Aorta (tissue), 5 donors: ENCODE measurements at regions not wholly inside any gene's neighbourhood (a gene's known extent, or its start where the extent isn't known, plus 50 kb on each side); places are given as distances from the start of the nearest gene placed in this dataset.

ENCODE experiments used
- ATAC-seq: fragments of 200-7000 bp; cut with Tn5 transposase; one replicate; pipeline ENCODE4 v1.9.1; 2022; ENCODE audit warnings: moderate library complexity; ENCODE audit not compliant: low FRiP score
- DNase-seq, 2 donors: peaks; one replicate each; pipeline ENCODE4 v3.0.0-alpha.2; 2020
- H3K27ac ChIP-seq, 2 donors: one replicate each; pipeline ENCODE4 v1.5.1; 2013; ENCODE audit warnings: low read length in 2 of 2, mild to moderate bottlenecking in 2 of 2, moderate library complexity in 2 of 2, control low read depth in 1 of 2, inconsistent platforms in 1 of 2, low read depth in 1 of 2
- H3K27me3 ChIP-seq, 2 donors: one replicate each; pipeline ENCODE4 v1.6.1; 2013; ENCODE audit warnings: control low read depth in 1 of 2, low read length in 1 of 2, mild to moderate bottlenecking in 1 of 2, moderate library complexity in 1 of 2; ENCODE audit not compliant: insufficient read depth in 2 of 2, control insufficient read depth in 1 of 2
- H3K36me3 ChIP-seq, 2 donors: one replicate each; pipeline ENCODE4 v1.6.1; 2013; ENCODE audit warnings: control low read depth in 1 of 2, low read length in 1 of 2, mild to moderate bottlenecking in 1 of 2; ENCODE audit not compliant: insufficient read depth in 2 of 2, control insufficient read depth in 1 of 2
- H3K4me1 ChIP-seq, 2 donors: one replicate each; pipeline ENCODE4 v1.6.1; 2013; ENCODE audit warnings: low read length in 2 of 2, control low read depth in 1 of 2, mild to moderate bottlenecking in 1 of 2, moderate library complexity in 1 of 2; ENCODE audit not compliant: insufficient read depth in 2 of 2, control insufficient read depth in 1 of 2
- H3K4me3 ChIP-seq, 2 donors: one replicate each; pipeline ENCODE4 v1.5.1; 2013; ENCODE audit warnings: low read length in 2 of 2, control low read depth in 1 of 2, mild to moderate bottlenecking in 1 of 2
- H3K9me3 ChIP-seq: one replicate; pipeline ENCODE4 v1.6.1; 2013; ENCODE audit warnings: mild to moderate bottlenecking, low read length; ENCODE audit not compliant: control insufficient read depth
- WGBS, 2 donors: extraction: QIAGEN DNeasy Blood & Tissue Kit; methylation state at CpG; one replicate each; pipeline ENCODE4 v1.1.7; 2013; 5-methylcytosine and 5-hydroxymethylcytosine counted together
- intact Hi-C, 2 donors: fragments of 100-400 bp; cut with DNase I; formaldehyde crosslinking; loops; one replicate each; pipeline versions ENCODE4 v1.14.2 to v1.15.0; 2022
- donor health status: healthy with polysubstance abuse.
- donor health status: Bipolar disorder and iron deficiency.
- donor health status: DM: no; HTN: no; CAD: no.
- donor health status: DM: no; HTN: no; CAD: no.
- donor health status: DM: yes; HTN: yes; CAD: no.

DNA sequence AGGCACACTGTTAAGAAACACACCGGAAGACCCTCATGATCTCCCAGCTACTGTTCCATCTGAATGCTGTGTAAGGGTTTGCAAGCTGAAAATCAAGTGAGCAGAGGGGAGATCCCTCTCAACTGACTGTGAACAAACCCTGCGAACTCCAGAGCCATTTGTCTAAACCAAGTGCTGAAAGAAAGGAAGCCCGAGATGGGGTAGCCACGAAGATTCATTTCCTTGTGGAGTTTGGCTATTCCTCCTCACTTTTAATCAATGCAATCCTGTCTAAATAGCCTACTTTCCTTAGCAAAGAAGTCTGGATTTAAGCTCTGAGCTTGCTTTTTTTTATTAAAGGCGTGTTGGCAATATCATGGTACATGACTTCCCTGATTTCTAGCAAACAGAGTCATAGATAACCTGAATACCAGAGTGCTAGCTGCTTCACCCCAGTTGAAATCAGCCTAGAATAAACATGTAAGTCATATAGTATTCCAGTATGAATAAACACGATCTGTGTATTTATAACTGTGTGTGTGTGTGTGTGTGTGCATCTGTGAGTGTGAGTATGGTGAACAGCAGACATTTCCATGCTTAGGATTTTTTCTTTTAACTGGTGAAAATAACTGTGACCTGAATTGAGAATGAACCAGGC lies 365.2 kb downstream of the ZNF521 start:
- H3K27me3 ChIP-seq = no peaks in the 10 kb centered on the region
- ATAC-seq (no peak), DNase-seq (no peak)
- H3K9me3 ChIP-seq = no peaks in the 10 kb centered on the region
- WGBS, 2 donors = 44 to 56% methylated on average over 6 of the region's 6 CpGs
- no peaks in the 10 kb centered on the region for H3K4me1 ChIP-seq
- no peaks in the 10 kb centered on the region for H3K36me3 ChIP-seq
- no peak overlapping the region for H3K4me3 ChIP-seq
- intact Hi-C loops = no loop called here
- no peak overlapping the region for H3K27ac ChIP-seq

DNA sequence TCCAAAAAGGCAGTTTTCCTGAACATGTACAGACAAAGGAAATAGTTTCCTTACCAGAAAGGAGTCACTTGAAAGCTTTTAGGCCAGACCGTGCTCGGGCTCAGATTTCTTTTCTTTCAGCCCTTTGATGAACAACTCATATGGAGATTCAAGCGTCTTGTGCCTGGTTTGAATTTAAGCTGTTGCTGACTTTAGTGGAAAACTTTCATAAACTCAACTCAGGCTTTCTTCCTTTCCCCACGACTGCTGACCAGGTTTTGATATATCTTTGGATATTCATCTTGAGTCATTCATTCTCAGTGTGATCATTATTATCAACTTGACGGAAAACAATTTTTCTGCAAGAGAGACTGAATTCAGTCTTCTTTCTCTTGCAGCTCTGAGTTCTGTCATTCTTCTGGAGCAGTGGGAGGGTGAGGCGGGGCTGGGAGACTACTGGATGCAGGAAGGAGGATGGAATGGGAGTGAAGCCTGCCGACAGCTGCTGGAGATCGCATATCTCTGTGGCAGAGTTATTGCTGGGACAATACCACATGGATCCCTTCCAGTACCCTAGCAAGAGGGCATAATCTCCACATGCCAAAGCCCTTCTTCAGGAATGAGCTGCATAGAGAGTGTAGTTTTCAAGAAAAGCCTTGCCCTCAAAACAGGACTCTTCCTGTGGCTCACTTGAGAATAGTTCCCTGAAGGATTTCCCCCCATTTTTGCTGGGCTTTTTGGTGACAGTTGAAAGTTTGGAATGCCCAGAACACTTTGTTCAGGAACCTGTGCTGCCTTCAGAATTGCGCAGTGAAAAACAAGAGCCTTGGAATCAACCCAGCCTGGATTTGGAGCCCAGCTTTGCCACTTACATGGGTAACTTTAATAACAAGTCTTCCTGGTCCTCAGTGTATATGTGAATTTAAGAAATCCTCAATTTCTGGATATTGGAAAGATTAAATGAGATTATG lies 364.4 kb downstream of the ZNF521 start:
- no peaks in the 10 kb centered on the region for H3K36me3 ChIP-seq
- no peaks in the 10 kb centered on the region for H3K9me3 ChIP-seq
- ATAC-seq (no peak), DNase-seq (no peak)
- H3K4me3 ChIP-seq = no peak overlapping the region
- H3K27ac ChIP-seq = no peak overlapping the region
- 29 to 36% methylated on average over 9 of the region's 9 CpGs for WGBS, 2 donors
- intact Hi-C loops = no loop called here
- H3K27me3 ChIP-seq = no peaks in the 10 kb centered on the region
- H3K4me1 ChIP-seq = no peaks in the 10 kb centered on the region

DNA sequence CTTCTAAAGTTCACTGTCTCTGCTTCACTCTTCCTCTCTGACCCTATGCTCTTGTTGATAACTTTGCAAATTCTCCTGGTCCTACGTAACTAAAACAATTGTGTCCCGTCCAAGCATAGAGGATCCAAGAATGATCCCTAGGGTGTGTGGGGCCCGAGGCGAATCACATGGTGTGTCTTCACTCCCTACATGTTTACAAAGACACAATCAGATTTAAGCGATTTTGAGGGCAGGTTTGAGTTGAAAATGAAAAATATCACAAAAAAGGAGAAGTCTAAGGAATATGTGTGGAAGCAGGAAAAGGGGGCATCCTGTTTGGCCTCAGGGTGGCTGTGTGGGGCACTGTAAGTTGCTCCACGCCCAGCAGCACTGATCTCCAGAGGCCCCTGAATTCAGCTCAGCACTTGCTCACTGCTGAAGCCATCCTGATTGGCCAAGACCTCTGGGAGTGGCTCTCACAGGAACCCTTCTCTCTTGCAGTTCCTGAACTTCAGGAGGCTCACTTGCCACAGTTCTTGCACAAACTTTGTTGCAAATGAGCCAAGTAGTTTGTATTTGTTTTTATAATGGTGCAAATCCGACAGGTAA lies 363.6 kb downstream of the ZNF521 start:
- H3K9me3 ChIP-seq = no peaks in the 10 kb centered on the region
- no peak overlapping the region for H3K27ac ChIP-seq
- H3K36me3 ChIP-seq = no peaks in the 10 kb centered on the region
- ATAC-seq = no peak
- no peaks in the 10 kb centered on the region for H3K4me1 ChIP-seq
- H3K4me3 ChIP-seq = no peak overlapping the region
- intact Hi-C loops = no loop called here
- WGBS, 2 donors = 65 to 74% methylated on average over 7 of the region's 7 CpGs
- DNase-seq = no peak
- no peaks in the 10 kb centered on the region for H3K27me3 ChIP-seq

DNA sequence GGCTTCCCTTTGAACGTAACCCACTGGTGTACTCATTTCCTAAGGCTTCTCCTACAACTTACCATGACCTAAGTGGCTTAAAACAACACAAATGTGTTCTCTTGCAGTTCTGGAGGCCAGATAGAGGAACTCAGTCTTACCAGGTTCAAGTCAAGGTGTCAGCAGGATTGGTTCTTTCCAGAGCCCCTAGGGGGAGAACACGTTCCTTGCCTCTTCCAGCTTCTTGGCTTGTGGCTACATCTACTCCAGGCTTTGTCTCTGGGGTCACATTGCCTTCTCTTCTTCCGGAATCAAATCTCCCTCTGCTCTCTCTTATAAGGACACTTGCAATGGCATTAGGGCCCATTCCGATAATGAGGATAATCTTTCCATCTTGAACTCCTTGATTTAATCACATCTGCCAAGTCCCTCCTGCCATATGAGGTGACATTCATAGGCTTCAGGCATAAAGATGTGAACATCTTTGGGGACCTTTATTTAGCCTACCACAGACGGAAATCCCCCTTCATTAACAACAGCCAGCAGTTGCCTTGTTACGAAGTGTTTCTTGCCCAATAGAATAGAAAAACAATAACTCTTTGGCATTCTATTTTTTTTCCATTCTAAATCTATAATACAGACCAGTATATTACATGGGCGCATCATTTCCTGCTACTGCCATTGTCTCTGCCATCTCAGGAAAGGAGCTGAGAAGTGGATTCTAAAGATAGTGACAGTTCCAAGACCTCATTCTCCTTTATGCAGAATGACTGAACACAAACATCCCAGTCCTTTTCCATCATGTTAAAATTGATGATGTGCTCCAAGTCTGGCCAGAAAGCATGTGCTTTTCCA lies 362.0 kb downstream of the ZNF521 start:
- WGBS, 2 donors = 82 to 90% methylated on average over 7 of the region's 7 CpGs
- no peak overlapping the region for H3K27ac ChIP-seq
- H3K4me1 ChIP-seq = no peaks in the 10 kb centered on the region
- no peak for DNase-seq
- no peaks in the 10 kb centered on the region for H3K36me3 ChIP-seq
- intact Hi-C loops = no loop called here
- no peaks in the 10 kb centered on the region for H3K9me3 ChIP-seq
- H3K27me3 ChIP-seq = no peaks in the 10 kb centered on the region
- no peak overlapping the region for H3K4me3 ChIP-seq
- no peak for ATAC-seq

DNA sequence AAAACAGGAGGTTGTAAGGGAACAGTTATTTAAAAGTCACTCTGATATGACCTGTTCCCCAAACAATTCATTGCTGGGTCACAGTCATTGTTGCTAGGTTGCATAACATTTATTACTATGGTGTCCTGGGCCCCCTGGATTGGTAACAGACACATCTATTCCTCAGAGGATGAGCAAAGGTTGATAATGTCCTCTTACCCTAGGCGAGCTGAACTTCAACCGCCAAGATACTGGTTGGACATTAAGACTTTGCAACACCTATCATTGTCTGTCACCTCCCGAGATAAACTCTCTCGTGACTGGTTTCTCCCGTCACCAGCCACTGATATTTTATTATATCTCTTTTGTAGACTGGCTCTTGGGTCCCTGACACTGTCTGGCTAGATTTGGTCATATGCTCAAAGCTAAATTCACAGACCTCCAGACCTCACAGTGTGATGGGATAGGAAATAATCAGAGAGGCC lies 361.3 kb downstream of the ZNF521 start:
- H3K4me1 ChIP-seq = no peaks in the 10 kb centered on the region
- H3K4me3 ChIP-seq = no peak overlapping the region
- H3K9me3 ChIP-seq = no peaks in the 10 kb centered on the region
- 74 to 88% methylated on average over 5 of the region's 5 CpGs for whole genome bisulfite sequencing, 2 donors
- no peaks in the 10 kb centered on the region for H3K36me3 ChIP-seq
- no peak for DNase-seq
- no peak overlapping the region for H3K27ac ChIP-seq
- no peaks in the 10 kb centered on the region for H3K27me3 ChIP-seq
- ATAC-seq = no peak
- intact Hi-C loops = no loop called here

DNA sequence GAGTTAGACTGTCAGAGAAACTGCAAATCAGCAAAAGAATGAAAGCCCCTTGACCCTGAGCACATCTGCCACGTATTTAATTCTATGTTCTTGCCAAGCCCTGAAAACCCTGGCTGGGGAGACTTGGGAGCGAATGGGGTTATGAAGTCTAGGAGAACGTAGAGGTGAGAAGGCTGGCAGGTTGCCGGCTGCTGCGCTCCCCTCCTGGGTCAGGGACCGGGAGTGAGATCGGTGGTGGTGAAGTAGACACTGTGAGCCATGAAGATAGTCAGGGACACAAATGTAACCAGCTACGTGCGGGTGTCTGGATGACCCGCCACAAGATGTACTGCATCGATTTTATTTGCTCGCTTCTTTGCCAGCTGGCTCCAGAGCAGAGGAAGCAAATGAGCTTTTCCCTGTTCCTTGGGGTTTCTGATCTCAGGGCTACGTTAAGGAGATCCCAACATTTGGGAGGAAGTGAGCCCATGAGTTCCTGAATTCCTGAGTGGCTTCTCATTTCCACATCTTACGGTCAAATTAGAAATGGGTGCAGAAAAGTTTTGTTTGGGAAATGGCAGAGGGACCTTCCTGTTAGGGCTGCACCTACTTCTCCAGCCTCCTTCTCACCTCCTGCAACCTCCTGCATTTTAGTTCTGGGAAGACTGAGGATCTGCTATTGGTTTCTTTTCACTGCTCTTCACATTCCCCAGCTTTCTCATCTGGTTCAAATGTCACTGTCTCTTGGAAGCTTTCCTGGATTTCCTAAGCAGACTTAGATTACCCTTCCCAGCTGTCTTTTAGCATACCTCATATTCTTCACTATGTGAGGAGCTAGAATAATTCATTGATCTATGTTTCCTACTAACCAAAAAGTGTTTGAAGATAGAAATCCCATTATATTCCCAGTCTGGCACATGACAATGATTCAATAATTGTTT lies 360.6 kb downstream of the ZNF521 start:
- H3K36me3 ChIP-seq = no peaks in the 10 kb centered on the region
- intact Hi-C loops = no loop called here
- no peak for DNase-seq
- H3K27me3 ChIP-seq = no peaks in the 10 kb centered on the region
- WGBS, 2 donors = 85% methylated on average over 14 of the region's 14 CpGs
- no peak for ATAC-seq
- H3K4me3 ChIP-seq = no peak overlapping the region
- no peaks in the 10 kb centered on the region for H3K4me1 ChIP-seq
- H3K27ac ChIP-seq = no peak overlapping the region
- no peaks in the 10 kb centered on the region for H3K9me3 ChIP-seq

DNA sequence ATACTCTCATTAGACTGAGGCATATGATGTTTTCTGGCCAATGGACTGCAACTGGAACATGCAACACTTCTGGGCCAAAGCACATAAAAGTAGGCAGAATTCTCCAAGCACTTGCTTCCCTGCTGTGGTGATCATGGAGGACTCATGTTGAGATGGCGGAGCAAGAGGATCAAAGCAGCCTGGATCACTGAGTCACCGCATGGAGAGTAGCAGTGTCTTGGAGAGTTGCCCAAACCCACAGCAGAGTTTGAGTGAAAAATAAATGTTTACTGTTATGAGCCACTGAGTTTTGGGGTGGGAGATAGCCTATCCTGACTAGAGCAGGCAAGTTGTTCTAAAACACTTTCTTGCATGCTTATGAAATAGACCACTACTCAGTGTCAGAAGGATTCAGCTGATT lies 359.5 kb downstream of the ZNF521 start:
- Histone ChIP-seq H3K27ac (no peak overlapping the region), H3K27me3 (no peaks in the 10 kb centered on the region), H3K36me3 (no peaks in the 10 kb centered on the region), H3K4me3 (no peak overlapping the region), H3K9me3 (no peaks in the 10 kb centered on the region), H3K4me1 (no peaks in the 10 kb centered on the region)
- ATAC-seq (no peak), DNase-seq (no peak)
- intact Hi-C loops = no loop called here
- 92 to 97% methylated on average over 2 of the region's 2 CpGs for WGBS, 2 donors

DNA sequence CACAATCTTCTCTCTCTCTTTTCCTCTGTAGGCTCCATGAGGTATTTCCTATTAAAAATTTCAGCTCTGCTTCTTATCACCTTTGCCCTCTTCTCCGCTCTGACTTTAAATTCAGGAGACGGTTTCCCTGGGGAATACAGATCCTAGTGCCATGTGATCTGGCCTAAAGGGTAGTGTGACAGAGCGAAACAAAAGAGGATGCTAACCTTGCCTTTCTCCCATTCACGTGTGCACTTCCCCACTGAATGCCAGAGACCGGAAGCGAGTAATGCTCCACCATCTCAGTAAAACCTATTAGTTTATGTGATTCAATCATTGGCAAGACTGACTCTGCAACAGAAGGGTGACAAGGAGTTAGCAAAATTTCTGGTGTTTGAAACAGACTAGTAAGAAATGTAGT lies 358.3 kb downstream of the ZNF521 start:
- WGBS, 2 donors = 72 to 77% methylated on average over 6 of the region's 6 CpGs
- no peak overlapping the region for H3K4me3 ChIP-seq

More for the DNA sequence above, 358.3 kb downstream of the ZNF521 start:
- DNase-seq (no peak), ATAC-seq (no peak)
- H3K9me3 ChIP-seq = no peaks in the 10 kb centered on the region
- intact Hi-C loops = no loop called here
- no peaks in the 10 kb centered on the region for H3K27me3 ChIP-seq
- H3K36me3 ChIP-seq = no peaks in the 10 kb centered on the region
- no peak overlapping the region for H3K27ac ChIP-seq
- no peaks in the 10 kb centered on the region for H3K4me1 ChIP-seq
